Endothelial cell (in vitro differentiated cells): ENCODE measurements at regions not wholly inside any gene's neighbourhood (a gene's known extent, or its start where the extent isn't known, plus 50 kb on each side); places are given as distances from the start of the nearest gene placed in this dataset.

Experiments used
- DNase-seq: peaks from one replicate; pipeline ENCODE4 v3.0.0; 2021; ENCODE audit warnings: low spot score
- H3K27ac Mint-ChIP-seq: one replicate; pipeline ENCODE4 v1.8.0; 2021; ENCODE audit warnings: mixed read lengths, inconsistent platforms; ENCODE audit not compliant: unreplicated experiment
- H3K27me3 Mint-ChIP-seq: one replicate; pipeline ENCODE4 v1.8.0; 2021; ENCODE audit warnings: mild to moderate bottlenecking, moderate library complexity, mixed read lengths, inconsistent platforms; ENCODE audit not compliant: unreplicated experiment
- H3K36me3 Mint-ChIP-seq: one replicate; pipeline ENCODE4 v1.8.0; 2021; ENCODE audit warnings: mild to moderate bottlenecking, low read depth, mixed read lengths, inconsistent platforms; ENCODE audit not compliant: unreplicated experiment
- H3K4me1 Mint-ChIP-seq: one replicate; pipeline ENCODE4 v1.8.0; 2021; ENCODE audit warnings: mild to moderate bottlenecking, mixed read lengths, inconsistent platforms; ENCODE audit not compliant: unreplicated experiment
- H3K4me3 Mint-ChIP-seq: one replicate; pipeline ENCODE4 v1.8.0; 2021; ENCODE audit warnings: mild to moderate bottlenecking, mixed read lengths, inconsistent platforms; ENCODE audit not compliant: unreplicated experiment
- H3K9me3 Mint-ChIP-seq: one replicate; pipeline ENCODE4 v1.8.0; 2021; ENCODE audit warnings: mixed read lengths, inconsistent platforms; ENCODE audit not compliant: unreplicated experiment
- CTCF ChIP-seq: fragments of 200-600 bp; sonication (generic); IDR thresholded peaks from one replicate; pipeline ENCODE4 v1.5.0; 2021; ENCODE audit warnings: antibody characterized with exemption; ENCODE audit not compliant: unreplicated experiment

GRCh38 chr3:4044619-4045018 is 245.4 kb downstream of the LRRN1 start:
- no peaks in the 10 kb centered on the region for H3K36me3 Mint-ChIP-seq
- H3K27ac Mint-ChIP-seq: no peak overlapping the region
- H3K27me3 Mint-ChIP-seq: peaks cover 1% of the 10 kb centered on the region

GRCh38 chr3:4045756-4046155 is 246.5 kb downstream of the LRRN1 start:
- Mint-ChIP-seq H3K27ac (no peak overlapping the region), H3K36me3 (no peaks in the 10 kb centered on the region), H3K9me3 (no peaks in the 10 kb centered on the region), H3K4me1 (no peaks in the 10 kb centered on the region), H3K4me3 (no peak overlapping the region), H3K27me3 (peaks cover 1% of the 10 kb centered on the region)
- no peak for DNase-seq
- no peak for TF ChIP-seq CTCF

More at GRCh38 chr3:4044619-4045018, 245.4 kb downstream of the LRRN1 start:
- Mint-ChIP-seq H3K9me3 (no peaks in the 10 kb centered on the region), H3K4me3 (no peak overlapping the region), H3K4me1 (no peaks in the 10 kb centered on the region)
- TF ChIP-seq CTCF: no peak
- DNase-seq: no peak

- no peak for DNase-seq
- Mint-ChIP-seq H3K36me3 (no peaks in the 10 kb centered on the region), H3K9me3 (peaks cover 7% of the 10 kb centered on the region), H3K4me3 (no peak overlapping the region), H3K4me1 (no peaks in the 10 kb centered on the region), H3K27ac (no peak overlapping the region), H3K27me3 (peaks cover 1% of the 10 kb centered on the region)
- no peak for TF ChIP-seq CTCF
Observed at GRCh38 chr3:4047366-4047765, 248.1 kb downstream of the LRRN1 start.

- Mint-ChIP-seq H3K36me3 (no peaks in the 10 kb centered on the region), H3K9me3 (peaks cover 9% of the 10 kb centered on the region), H3K27ac (no peak overlapping the region), H3K27me3 (peaks cover 7% of the 10 kb centered on the region), H3K4me1 (no peaks in the 10 kb centered on the region), H3K4me3 (no peak overlapping the region)
- DNase-seq: no peak
- no peak for TF ChIP-seq CTCF
Observed at GRCh38 chr3:4052706-4053105, 250.5 kb upstream of the SETMAR start.

- H3K4me1 Mint-ChIP-seq: no peaks in the 10 kb centered on the region
- no peaks in the 10 kb centered on the region for H3K36me3 Mint-ChIP-seq
- peaks cover 9% of the 10 kb centered on the region for H3K9me3 Mint-ChIP-seq
- no peak overlapping the region for H3K27ac Mint-ChIP-seq
- H3K27me3 Mint-ChIP-seq: peaks cover 7% of the 10 kb centered on the region
- no peak overlapping the region for H3K4me3 Mint-ChIP-seq
- TF ChIP-seq CTCF: no peak
- DNase-seq: no peak
Observed at GRCh38 chr3:4053975-4054374, 249.2 kb upstream of the SETMAR start.
